Nephron progenitor cell (in vitro differentiated cells): ENCODE measurements at regions not wholly inside any gene's neighbourhood (a gene's known extent, or its start where the extent isn't known, plus 50 kb on each side); places are given as distances from the start of the nearest gene placed in this dataset.

Experiments
- DNase-seq: peaks from one replicate; pipeline ENCODE4 v3.0.0; 2021
- H3K27ac Mint-ChIP-seq: 2 replicates; pipeline ENCODE4 v1.8.0; 2021; ENCODE audit warnings: mild to moderate bottlenecking, moderate library complexity, mixed read lengths
- H3K27me3 Mint-ChIP-seq: 2 replicates; pipeline ENCODE4 v1.8.0; 2021; ENCODE audit warnings: mild to moderate bottlenecking, low read depth, mixed read lengths; ENCODE audit not compliant: poor library complexity
- H3K36me3 Mint-ChIP-seq: 2 replicates; pipeline ENCODE4 v1.8.0; 2021; ENCODE audit warnings: low read depth, mixed read lengths
- H3K4me1 Mint-ChIP-seq: 2 replicates; pipeline ENCODE4 v1.8.0; 2021; ENCODE audit warnings: mixed read lengths
- H3K4me3 Mint-ChIP-seq: 2 replicates; pipeline ENCODE4 v1.8.0; 2021; ENCODE audit warnings: mild to moderate bottlenecking, moderate library complexity, mixed read lengths
- H3K9me3 Mint-ChIP-seq: 2 replicates; pipeline ENCODE4 v1.8.0; 2021; ENCODE audit warnings: mild to moderate bottlenecking, moderate library complexity, mixed read lengths
- CTCF ChIP-seq: fragments of 200-600 bp; sonication (generic); IDR thresholded peaks from 2 replicates; pipeline ENCODE4 v1.5.0; 2021; ENCODE audit warnings: antibody characterized with exemption

DNA sequence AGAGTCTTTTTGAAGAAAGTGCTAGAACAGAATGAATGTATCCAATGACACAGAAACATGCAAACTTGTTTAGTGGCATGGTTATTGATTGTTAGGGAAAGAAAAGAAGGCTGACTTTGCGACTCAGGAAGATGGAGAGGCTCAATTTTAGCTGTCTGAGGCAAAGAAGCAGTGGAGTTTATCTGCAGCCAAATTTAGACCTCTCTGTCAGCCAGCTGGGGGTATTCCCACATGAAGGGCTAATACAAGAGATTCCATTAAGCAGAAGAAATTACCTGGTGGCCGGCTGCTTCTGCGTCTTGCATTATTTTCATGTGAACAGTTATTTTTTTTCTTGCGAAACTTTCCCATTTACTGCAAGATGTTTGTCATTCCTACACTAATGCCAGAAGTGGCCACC is 240.2 kb upstream of the NBEA start:
- Mint-ChIP-seq H3K4me1 (peaks cover 36% of the 10 kb centered on the region), H3K27me3 (no peaks in the 10 kb centered on the region), H3K9me3 (peaks cover 4% of the 10 kb centered on the region), H3K36me3 (no peaks in the 10 kb centered on the region), H3K27ac (no peak overlapping the region), H3K4me3 (no peak overlapping the region)
- DNase-seq: no peak
- TF ChIP-seq CTCF: no peak

GRCh38 chr13:34708566-34709313 is 233.3 kb upstream of the NBEA start:
- Mint-ChIP-seq H3K36me3 (no peaks in the 10 kb centered on the region), H3K9me3 (peaks cover 21% of the 10 kb centered on the region), H3K4me1 (no peaks in the 10 kb centered on the region), H3K4me3 (no peak overlapping the region), H3K27ac (no peak overlapping the region), H3K27me3 (peaks cover 3% of the 10 kb centered on the region)
- DNase-seq: no peak
- no peak for TF ChIP-seq CTCF

DNA sequence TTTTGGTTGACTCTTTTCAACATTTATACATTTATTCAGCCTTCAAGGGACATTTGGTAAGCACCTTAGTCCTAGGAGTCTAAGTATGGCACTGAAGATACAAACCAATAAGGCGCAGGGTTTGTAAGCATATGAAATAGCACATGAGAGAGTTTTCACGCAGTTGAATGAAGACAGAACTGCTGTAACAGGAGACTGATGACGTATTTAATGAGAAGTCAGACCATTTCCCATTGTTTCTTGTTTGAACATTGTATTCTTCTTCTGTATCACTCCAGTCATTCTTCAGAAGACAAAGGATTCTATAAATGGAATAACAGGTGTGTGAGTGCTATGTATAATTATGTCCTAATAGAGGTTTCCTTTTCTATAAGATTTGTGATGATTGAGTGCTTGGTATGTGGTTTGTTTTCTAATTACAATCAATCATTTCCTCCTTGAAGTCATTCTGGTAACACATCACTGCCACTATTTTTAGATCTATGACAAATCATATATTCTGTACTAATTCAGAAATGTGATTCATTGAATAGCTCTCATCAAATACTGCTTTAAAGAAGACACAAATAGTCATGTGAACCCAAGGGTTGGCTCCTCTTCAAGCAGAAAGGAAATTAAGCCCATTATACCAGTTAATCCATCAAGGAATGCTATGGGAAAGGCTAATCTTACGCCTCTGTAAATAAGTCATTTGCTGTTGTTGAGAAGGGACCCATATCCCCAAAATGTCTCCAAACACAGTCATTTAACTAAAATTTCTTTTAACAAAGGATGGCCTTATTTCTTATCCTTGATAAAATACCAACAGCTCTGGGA is 222.8 kb upstream of the NBEA start:
- DNase-seq: no peak
- H3K9me3 Mint-ChIP-seq: peaks cover 14% of the 10 kb centered on the region

GRCh38 chr13:34720618-34721017 is 221.5 kb upstream of the NBEA start:
- H3K27ac Mint-ChIP-seq: no peak overlapping the region
- peaks cover 53% of the 10 kb centered on the region for H3K4me1 Mint-ChIP-seq
- TF ChIP-seq CTCF: no peak
- no peaks in the 10 kb centered on the region for H3K27me3 Mint-ChIP-seq
- peaks cover 7% of the 10 kb centered on the region for H3K9me3 Mint-ChIP-seq
- no peak for DNase-seq
- no peak overlapping the region for H3K4me3 Mint-ChIP-seq
- peaks cover 4% of the 10 kb centered on the region for H3K36me3 Mint-ChIP-seq

More for the DNA sequence above, 222.8 kb upstream of the NBEA start:
- H3K36me3 Mint-ChIP-seq: peaks cover 6% of the 10 kb centered on the region
- H3K27ac Mint-ChIP-seq: no peak overlapping the region
- peaks cover 51% of the 10 kb centered on the region for H3K4me1 Mint-ChIP-seq
- no peak for TF ChIP-seq CTCF
- H3K4me3 Mint-ChIP-seq: no peak overlapping the region
- H3K27me3 Mint-ChIP-seq: no peaks in the 10 kb centered on the region

DNA sequence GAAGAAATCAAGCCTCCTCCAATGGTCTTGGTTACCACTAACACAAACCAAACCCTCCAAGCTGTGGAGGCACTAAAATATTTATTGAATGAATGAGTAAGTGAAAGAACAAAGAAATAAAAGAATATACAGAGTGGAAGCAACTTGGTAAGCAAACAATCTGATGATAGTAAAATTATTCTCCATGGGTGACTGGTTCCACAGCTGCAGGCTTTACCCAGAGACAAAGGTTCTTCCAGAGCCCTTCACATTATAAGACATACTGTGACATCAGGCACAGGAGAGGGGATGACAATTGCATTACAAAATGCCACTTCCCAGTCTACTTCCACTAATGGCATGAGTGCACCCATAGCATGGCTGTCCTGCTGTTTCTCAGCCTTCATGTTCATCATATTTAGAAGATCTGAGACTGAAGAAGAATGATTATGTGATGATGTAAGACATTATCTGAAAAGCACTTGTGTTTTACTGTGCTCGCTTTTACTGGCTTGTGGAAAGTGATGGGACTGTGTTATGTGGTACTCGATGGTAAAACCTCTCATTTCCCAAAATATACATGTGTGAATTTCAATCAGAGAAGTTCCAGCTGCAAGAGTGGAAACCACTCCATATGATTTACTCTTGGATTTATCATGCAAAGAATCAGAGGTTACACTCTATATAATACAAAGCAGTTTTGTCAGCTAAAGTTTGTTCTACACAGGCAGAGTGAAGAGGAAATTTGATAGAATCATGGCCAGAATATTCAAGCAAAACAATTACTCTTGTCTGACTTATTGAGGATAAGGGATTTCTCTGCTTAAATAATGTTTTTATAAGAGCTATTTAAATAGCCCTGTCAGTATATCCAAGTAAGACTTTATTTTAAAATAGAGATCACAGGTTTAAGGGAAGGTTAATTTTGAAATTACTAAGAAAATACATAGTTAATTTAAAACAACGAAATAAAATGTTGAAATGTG is 220.2 kb upstream of the NBEA start:
- H3K4me3 Mint-ChIP-seq: no peak overlapping the region
- H3K27ac Mint-ChIP-seq: no peak overlapping the region
- no peaks in the 10 kb centered on the region for H3K27me3 Mint-ChIP-seq
- peaks cover 4% of the 10 kb centered on the region for H3K36me3 Mint-ChIP-seq
- peaks cover 7% of the 10 kb centered on the region for H3K9me3 Mint-ChIP-seq
- no peak for DNase-seq
- peaks cover 49% of the 10 kb centered on the region for H3K4me1 Mint-ChIP-seq
- TF ChIP-seq CTCF: no peak
